GM19238 (cell line): ENCODE measurements at regions not wholly inside any gene's neighbourhood (a gene's known extent, or its start where the extent isn't known, plus 50 kb on each side); places are given as distances from the start of the nearest gene placed in this dataset.

Experiments
- DNase-seq: peaks from one replicate; pipeline ENCODE4 v3.0.0; 2011; ENCODE audit warnings: low spot score; ENCODE audit not compliant: insufficient read length

DNA sequence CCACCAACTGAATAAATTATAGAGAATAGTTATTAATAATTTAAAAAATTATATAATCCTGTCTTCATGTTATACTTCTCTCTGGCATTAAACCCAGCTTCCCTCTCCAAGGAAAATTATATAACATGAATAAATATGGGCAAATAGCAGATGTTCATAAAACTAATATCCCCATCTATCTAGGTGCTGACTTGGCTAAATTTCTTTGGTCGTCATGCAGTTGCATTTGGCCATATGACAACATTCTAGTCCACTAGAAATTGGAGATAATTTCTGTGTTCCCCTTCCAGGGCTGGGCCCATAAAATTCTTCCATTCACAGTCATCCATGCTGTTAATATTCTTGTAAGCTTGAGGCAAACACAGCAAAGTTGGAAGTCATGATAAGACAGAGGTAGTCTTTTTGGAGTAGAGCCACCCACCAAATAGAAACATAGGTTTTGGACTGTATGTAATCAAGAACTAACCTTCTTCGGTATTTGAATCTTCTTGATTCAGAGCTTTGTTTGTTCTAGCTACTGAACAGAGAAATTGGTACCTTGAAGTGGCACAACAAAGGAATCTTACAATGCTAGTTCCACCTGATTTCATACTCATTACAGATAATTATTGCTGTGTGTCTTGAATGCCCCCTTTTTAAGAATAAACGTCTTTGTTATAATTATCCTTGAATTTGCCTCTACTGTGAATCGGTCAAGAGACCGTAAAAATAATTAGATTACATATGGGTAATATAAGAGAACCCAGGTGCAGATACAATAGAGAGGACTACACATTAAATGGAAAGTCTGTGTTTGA, 678.5 kb upstream of the PCDH20 start:
- DNase-seq, result no peak

- no peak for DNase-seq
Measured at GRCh38 chr13:62092949-62093348, 677.3 kb upstream of the PCDH20 start.

- DNase-seq, result no peak
Measured at GRCh38 chr13:62092536-62092935, 676.9 kb upstream of the PCDH20 start.

DNA sequence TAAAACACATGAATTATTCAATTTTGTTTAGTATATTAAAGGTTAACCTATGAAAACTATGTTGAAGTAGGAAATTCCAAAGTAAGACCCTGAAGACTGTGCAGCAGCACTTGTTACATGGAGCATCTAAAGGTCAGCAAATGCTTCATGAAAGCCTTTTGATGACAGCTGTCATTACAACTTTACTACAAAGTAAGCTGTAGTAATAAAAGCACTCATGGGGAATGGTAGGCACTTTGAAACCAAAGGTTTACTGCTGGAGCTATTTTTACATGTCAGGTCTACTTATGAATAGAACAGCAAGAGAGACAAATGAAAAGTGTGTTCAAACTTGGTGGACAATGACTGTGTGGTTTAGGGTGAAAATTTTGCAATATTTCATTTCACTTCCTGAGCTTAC, 672.5 kb upstream of the PCDH20 start:
- no peak for DNase-seq

DNA sequence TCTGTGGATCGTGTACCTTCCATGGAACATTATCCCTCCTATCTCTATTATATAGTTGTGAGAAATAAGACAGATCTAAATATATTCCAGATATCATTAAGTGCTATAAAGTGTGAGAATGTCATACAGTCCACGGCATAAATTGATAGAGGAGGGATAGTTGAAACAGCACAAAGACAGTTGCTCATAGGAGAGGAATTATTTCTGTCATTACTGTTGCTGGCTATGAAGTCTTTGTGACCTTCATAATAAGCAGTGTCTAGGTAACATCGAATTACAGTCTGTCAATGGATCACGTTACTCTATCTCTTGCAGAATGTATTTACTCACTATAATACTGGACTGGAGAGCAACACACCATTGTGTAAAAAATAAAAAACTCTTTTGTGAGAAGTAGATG, 671.5 kb upstream of the PCDH20 start:
- DNase-seq, result no peak

DNA sequence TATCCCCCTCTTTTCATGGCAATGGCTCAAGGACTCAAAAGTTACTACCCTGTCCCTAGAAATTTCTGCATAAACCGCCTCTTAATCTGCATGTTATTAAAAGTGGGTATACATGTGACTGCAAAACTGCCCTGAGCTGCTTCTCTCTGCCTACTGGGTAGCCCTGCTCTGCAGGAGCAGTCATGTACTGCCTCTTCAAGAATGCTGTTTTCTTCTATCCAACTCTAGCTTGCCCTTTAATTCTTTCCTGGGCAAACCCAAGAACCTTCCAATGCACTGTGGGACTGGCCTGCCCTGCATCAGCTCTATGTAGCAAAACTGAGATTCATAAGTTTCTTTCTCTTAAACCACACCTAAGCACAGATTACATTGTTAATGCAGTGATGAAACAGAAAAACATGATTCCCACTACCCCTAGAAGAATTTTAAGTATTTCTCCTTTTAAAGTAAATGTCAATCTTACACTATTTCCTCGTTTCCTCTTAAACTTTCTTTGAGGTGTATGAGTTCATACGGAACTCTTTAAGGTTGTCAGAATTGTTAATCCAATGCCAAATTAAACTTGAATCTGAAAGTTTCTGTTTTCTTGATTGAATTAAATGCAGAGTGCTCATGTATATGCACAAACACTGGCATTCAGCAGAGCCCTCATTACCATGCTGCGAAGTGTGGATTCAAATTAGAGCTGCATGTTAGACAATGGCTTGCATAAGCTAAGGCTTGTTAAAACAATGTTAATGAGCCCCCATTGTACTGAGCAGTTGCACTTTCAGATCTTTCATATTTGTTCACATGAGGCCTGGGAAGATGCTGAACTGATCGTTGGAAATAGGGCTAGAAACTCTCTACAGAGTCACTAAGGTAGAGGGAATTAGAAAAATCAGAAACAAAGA, 669.9 kb upstream of the PCDH20 start:
- no peak for DNase-seq

- DNase-seq, result no peak
Measured at GRCh38 chr13:62084728-62085127, 669.1 kb upstream of the PCDH20 start.

- no peak for DNase-seq
Measured at GRCh38 chr13:62067821-62068220, 652.2 kb upstream of the PCDH20 start.

DNA sequence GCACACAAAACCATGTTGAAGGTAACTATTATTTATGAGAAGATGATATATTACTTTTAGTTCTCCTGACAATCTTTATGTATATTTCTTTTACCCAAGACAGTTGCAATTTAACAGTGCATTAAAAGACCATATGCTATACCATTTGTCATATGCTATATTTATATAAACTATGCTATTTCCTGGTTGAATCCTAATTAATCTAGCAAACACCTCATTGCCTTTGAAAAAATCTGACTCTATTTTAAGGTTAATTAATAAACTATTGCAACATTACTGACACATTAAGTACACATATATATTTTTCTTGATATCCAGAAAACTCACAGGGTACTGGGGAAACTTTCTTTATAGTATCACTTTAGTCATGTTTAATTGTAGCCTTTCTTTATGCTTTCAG, 649.4 kb upstream of the PCDH20 start:
- DNase-seq, result no peak

DNA sequence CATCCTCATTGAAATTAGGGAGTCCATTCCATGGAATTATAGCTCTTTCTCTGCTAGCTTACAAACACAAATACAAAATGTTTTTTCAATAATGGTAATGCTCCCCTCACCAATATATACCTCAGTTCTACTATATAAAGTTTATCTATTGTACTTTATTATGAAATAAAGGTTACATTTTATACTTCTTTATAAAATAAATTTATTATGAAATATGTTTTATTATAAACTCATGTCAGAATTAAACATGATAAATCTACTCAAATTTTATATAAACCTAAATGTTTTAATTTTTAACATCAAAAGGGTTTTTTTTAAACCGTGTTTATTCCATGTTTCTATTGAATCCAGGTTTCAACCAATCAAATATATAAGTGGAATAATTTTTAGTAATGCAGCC, 646.1 kb upstream of the PCDH20 start:
- no peak for DNase-seq

- no peak for DNase-seq
Measured at GRCh38 chr13:62060570-62060969, 644.9 kb upstream of the PCDH20 start.

GRCh38 chr13:62057286-62057685, 641.6 kb upstream of the PCDH20 start:
- no peak for DNase-seq

DNA sequence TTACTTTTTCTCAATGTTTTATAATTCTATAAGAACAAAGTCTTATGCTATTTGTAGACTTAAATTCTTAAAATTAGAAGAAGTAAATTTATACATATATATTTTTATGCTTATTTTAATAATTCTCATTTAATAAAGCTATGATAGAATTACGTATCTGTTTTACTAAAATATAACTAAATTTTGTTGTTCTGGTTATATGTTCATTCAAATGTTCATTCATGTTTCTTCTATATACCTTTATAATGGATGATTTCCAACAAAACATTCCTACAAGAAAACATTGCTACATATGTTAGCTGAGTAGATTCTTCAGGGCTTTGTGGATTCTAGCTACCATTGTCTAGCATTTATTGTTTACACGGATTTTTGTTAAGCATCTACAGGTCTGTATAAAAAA, 634.3 kb upstream of the PCDH20 start:
- no peak for DNase-seq

DNA sequence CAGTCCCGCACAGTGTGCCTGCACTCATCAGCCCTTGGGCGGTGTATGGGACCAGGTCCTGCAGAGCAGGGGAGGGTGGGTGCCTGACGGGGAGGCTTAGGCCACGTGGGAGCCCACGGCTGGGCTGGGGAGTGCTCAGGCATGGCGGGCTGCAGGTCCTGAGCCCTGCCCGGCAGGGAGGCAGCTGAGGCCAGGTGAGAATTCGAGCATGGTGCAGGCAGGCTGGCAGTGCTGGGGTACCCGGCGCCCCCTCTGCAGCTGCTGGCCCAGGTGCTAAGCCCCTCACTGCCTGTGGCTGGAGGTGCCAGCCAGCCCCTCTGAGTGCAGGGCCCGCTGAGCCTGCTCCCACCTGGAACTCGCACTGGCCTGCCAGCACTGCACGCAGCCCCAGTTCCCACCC, 630.9 kb upstream of the PCDH20 start:
- no peak for DNase-seq

DNA sequence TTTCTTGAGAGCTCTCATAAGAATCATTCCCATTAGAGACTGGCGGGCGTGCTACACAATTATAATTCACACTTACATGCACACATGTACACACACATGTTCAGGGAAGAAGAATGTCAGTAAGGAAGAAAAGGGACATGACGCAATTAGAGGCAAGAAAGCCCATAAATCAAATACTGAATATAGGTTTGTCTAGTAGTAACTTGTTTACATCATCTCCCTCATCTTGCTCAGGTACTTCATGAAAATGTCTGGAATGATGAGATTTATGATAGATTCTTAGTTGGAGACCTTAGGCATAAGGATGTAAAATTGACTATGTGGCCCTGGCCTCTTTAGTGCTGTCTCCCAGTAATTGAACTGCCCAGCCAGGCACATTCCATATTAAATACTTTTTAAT, 628.0 kb upstream of the PCDH20 start:
- no peak for DNase-seq

GRCh38 chr13:62040806-62041205, 625.2 kb upstream of the PCDH20 start:
- no peak for DNase-seq

- DNase-seq, result no peak
Measured at GRCh38 chr13:62040078-62040477, 624.4 kb upstream of the PCDH20 start.

DNA sequence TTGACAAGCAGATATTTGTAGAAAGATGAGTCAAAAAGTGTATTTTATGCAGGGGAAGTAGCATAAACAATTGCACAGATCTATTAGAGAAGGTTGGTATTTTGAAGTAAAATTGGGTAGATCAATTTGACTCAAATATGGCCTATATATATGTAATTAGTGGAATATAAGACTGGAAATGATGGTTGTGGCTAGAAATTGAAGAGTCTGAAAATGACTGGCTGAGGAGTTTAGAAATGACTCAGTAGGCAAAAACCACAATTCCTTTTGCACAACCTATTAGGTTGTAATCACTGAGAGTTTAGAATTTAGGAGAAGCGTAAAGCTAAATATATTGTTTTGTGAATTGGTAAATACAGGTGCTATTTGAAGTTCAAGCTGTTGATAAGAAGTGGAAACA, 622.6 kb upstream of the PCDH20 start:
- DNase-seq, result no peak

- no peak for DNase-seq
Measured at GRCh38 chr13:62035981-62036380, 620.3 kb upstream of the PCDH20 start.

GRCh38 chr13:62033934-62034333, 618.3 kb upstream of the PCDH20 start:
- no peak for DNase-seq

- no peak for DNase-seq
Measured at GRCh38 chr13:62022369-62022768, 606.7 kb upstream of the PCDH20 start.

GRCh38 chr13:62019858-62020257, 604.2 kb upstream of the PCDH20 start:
- no peak for DNase-seq

DNA sequence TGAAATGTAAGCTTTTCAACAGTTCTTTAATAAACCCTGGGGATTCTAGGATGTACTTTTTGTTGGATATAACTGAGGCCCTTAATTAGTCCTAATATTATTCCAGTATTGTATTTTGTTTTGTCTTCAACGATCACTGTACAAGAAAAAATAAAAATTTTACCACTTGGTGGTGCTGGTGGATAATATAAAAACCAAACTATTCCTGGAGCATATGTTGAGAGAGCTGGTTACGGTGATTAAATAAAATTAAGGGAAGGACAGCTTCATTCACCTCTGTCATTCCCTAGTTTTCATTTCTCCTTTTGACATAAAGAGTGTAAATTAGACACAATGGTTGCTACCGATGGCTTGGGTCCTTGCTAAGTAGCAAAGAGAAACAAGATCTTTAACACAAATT, 598.6 kb upstream of the PCDH20 start:
- DNase-seq, result no peak
